ENCODE measurements at regions not wholly inside any gene's neighbourhood (a gene's known extent, or its start where the extent isn't known, plus 50 kb on each side); places are given as distances from the start of the nearest gene placed in this dataset.
"Not testable (repeated sequence)": the region's sequence is repeated elsewhere in the genome, so short reads cannot be mapped to it uniquely, and the experiment has no call there.

GRCh38 chr6:153465050-153465449 is 334.0 kb upstream of the RGS17 start:
- in situ Hi-C loops (cut with HindIII; ENCODE audit: low sequenced_read_pairs): no loop called here
- no peak for DNase-seq (ENCODE audit: low read depth, low spot score)
- no peak for TF ChIP-seq CTCF (IDR thresholded peaks at IDR 0.05; ENCODE audit: low read depth, low read length)
- no peak overlapping the region for H3K4me3 ChIP-seq (ENCODE audit: low read depth, low read length)

GRCh38 chr6:153449279-153449678 is 318.2 kb upstream of the RGS17 start:
- DNase-seq (ENCODE audit: low read depth, low spot score): no peak
- in situ Hi-C loops (cut with HindIII; ENCODE audit: low sequenced_read_pairs): no loop called here
- H3K4me3 ChIP-seq (ENCODE audit: low read depth, low read length): no peak overlapping the region
- no peak for TF ChIP-seq CTCF (IDR thresholded peaks at IDR 0.05; ENCODE audit: low read depth, low read length)

DNA sequence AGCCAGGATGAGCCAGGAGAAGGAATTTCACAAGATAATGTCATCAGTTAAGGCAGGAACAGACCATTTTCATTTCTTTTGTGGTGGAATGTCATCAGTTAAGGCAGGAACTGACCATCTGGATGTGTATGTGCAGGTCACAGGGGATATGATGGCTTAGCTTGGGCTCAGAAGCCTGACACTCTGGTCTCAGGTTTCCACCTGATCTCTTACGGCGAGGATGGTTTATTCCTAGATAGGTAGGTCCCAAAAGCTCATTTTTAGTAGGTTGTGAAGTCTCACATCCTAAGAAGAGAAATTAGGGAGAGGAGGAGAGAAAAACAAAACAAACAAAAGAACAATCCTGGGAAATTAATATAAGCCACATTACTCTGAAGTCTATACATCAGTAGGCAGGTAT is 311.7 kb upstream of the RGS17 start:
- in situ Hi-C loops (cut with HindIII; ENCODE audit: low sequenced_read_pairs); H3K4me3 ChIP-seq (ENCODE audit: low read depth, low read length); DNase-seq (ENCODE audit: low read depth, low spot score): not testable (repeated sequence)

DNA sequence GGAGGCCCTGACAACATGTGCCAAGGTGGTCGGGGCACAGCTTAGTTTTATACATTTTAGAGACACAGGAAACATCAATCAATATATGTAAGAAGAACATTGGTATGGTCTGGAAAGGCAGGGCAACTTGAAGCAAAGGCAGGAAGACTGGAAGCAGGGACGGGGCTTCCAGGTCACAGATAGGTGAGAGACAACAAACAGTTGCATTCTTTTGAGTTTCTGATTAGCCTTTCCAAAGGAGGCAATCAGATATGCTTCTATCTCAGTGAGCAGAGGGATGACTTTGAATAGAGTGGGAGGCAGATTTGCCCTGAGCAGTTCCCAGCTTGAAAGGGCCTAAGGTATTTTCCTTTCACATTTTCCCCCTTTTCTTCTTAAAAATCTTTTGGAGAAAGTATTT is 311.0 kb upstream of the RGS17 start:
- no peak for DNase-seq (ENCODE audit: low read depth, low spot score)
- no peak for TF ChIP-seq CTCF (IDR thresholded peaks at IDR 0.05; ENCODE audit: low read depth, low read length)
- no peak overlapping the region for H3K4me3 ChIP-seq (ENCODE audit: low read depth, low read length)
- in situ Hi-C loops (cut with HindIII; ENCODE audit: low sequenced_read_pairs): no loop called here

DNA sequence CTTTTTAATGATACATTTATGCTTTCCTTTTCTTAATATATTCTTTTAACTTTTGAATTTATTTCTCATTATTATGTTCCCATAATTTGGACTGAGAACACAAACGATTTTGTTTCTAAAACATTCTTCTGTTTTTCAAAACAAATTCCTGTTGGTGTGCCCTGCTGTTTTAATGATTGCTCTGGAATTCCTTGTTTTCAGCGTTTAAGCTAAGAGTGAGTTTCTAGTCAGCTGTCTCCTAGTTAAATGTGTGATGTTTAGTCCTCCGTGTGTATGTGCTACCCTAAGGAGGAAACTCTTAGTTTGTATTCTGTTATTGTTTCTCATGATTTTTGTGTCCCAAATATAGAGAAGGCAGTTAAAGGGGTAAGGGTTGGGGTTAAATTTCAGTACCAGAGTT is 306.1 kb upstream of the RGS17 start:
- H3K4me3 ChIP-seq (ENCODE audit: low read depth, low read length): no peak overlapping the region
- no peak for TF ChIP-seq CTCF (IDR thresholded peaks at IDR 0.05; ENCODE audit: low read depth, low read length)
- in situ Hi-C loops (cut with HindIII; ENCODE audit: low sequenced_read_pairs): no loop called here
- no peak for DNase-seq (ENCODE audit: low read depth, low spot score)

- in situ Hi-C loops (cut with HindIII; ENCODE audit: low sequenced_read_pairs): no loop called here
- no peak for TF ChIP-seq CTCF (IDR thresholded peaks at IDR 0.05; ENCODE audit: low read depth, low read length)
- DNase-seq (ENCODE audit: low read depth, low spot score): no peak
- no peak overlapping the region for H3K4me3 ChIP-seq (ENCODE audit: low read depth, low read length)
Observed at GRCh38 chr6:153436351-153436750, 305.3 kb upstream of the RGS17 start.

GRCh38 chr6:153435787-153436186 is 304.7 kb upstream of the RGS17 start:
- H3K4me3 ChIP-seq (ENCODE audit: low read depth, low read length): no peak overlapping the region
- in situ Hi-C loops (cut with HindIII; ENCODE audit: low sequenced_read_pairs): no loop called here
- no peak for DNase-seq (ENCODE audit: low read depth, low spot score)
- TF ChIP-seq CTCF (IDR thresholded peaks at IDR 0.05; ENCODE audit: low read depth, low read length): no peak

All from astrocyte of the spinal cord (primary cell).